ENCODE measurements at regions not wholly inside any gene's neighbourhood (a gene's known extent, or its start where the extent isn't known, plus 50 kb on each side); places are given as distances from the start of the nearest gene placed in this dataset.

DNA sequence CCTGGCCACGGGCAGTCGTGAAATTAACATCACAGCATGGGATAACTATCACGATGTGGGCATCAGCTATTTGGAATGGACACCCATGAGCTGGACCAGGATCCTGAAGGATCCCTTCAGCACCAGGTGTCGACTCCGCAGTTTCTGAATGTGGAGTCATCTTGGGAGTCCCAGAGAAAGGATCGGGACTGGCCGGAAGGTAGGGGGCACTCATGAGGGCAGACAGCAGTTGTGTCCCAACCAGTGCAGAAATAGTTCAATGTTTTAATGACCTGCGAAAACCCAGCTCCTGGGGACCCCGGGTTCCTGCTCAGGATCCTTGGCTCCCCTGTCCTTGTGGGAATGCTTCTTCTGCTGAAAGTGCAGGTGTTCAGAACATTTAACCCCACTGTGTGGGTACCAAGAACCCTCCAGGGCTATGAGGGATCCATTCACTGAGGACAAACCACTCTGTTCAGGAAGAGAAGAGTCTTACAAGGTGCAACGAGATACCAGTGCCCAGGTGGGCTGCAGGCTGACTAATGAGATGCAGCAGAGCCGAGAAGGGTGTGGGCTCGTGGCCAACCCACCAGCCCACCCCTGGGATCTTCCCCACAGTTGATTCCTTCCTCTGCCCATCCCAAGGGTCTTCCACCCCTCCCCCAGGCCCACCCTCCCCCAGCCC, 154.8 kb downstream of the SALL1 start:
- no peak for DNase-seq (ENCODE audit: low read depth in 2 of 2)

- DNase-seq (ENCODE audit: low read depth in 2 of 2): no peak
Measured at GRCh38 chr16:50994995-50995394, 156.1 kb downstream of the SALL1 start.

DNA sequence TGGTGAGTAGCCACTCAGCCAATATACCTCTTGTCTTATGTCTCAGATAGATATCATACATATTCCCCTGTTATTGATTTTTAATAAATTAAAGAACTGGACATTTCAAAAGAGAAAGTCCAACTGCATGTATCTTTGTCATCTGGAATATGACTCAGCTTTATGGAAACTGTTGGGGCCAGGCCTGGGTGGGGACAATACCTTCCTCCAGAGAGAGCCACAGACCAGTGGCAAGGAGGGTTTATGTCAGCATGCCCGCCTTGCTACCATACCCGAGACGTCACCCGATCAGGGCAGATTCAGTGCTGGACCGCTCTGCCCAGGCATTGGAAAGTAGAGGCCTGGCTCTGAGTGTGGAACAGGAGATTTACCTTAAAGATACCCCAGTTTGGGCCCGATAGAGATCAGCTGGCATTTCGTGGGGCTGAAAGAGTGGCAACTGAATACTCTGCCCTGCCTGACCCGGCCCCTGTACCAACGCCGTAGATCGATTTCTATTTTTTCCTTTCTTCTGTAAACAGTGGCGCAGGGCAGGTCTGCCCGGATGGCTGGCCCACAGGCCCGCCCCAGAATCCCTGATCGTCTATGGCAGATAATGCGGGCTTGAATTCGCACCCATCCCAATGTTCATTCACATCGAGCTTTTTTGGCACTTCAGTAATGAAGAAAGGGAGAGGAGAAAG, 158.6 kb downstream of the SALL1 start:
- no peak for DNase-seq (ENCODE audit: low read depth in 2 of 2)

DNA sequence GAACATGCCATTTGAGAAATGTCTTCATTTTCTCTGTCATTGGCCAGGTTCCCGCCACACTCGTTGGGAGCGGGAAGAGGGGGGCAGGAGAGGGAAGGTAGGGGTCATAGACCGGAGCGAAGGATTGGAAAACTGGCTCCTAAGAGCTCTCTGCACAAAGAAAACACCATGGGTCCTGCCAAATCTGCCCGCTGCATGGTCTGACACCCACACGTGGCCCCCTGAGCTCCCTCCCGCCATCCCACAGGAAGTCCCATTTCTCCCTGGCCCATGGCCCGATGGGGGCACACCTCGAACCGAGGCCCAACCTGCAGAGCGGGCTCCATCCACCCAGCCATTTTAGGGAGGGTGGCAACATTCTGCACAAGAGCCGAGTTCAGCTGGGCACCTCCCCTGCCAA, 159.6 kb downstream of the SALL1 start:
- no peak for DNase-seq (ENCODE audit: low read depth in 2 of 2)

- DNase-seq (ENCODE audit: low read depth in 2 of 2): no peak
Measured at GRCh38 chr16:50991006-50991405, 160.1 kb downstream of the SALL1 start.

DNA sequence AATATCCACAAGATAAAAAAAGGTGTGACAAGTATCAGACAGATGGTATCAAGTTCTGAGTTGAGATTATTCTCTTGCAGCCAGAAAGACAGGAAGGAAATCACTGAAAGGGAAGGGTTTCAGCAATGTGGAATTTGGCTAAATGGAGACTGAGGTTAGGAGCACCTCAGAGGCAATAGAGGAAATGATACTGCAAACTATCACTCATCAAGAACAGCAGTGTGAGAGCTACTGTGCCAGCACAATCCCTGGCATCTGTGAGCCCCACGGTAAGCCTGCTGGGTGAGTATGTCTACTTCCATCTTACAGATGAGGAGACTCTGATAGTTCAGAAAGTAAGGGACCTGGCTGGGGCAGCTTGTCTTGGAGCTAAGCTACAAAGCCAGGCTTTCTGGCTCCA, 162.0 kb downstream of the SALL1 start:
- no peak for DNase-seq (ENCODE audit: low read depth in 2 of 2)

DNA sequence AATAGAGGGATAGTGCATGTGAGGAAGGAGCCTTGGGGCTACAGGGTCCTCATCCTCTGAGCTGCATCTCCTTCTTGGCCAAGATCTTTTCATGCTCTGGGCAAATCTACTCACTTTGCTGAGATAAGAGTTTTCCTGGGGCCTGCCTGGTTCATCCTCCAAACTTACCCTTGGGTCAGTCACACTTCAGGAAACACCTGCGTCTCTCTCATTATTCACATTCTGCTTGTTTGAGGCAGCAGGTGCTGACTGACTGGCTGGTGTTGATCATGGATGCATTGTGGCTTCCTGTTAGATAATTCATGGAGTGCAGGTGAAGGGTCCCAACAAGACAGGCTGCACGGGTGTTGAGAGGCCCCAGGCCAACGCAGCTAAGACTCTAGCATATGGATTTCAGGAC, 162.6 kb downstream of the SALL1 start:
- DNase-seq (ENCODE audit: low read depth in 2 of 2): no peak

- DNase-seq (ENCODE audit: low read depth in 2 of 2): no peak
Measured at GRCh38 chr16:50986453-50986852, 164.6 kb downstream of the SALL1 start.

GRCh38 chr16:50985733-50986132, 165.3 kb downstream of the SALL1 start:
- no peak for DNase-seq (ENCODE audit: low read depth in 2 of 2)

DNA sequence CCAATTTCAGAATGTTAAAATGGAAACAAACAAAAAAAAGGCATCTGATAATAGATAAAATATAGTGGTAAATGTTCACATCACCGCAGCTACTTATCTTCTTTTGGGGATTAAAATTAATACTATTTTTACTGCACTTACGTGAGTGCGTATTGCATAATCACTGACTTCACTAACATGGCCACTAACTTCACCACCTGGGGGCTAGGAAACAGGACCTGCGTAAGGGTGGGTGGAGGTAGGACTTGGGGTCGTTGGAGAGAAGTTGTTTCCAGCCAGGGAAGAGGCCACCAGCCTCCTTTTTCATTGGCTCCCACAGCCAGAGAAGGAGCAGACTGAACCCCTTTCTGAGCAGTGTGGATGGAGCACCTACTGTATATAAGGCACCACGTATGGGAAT, 166.4 kb downstream of the SALL1 start:
- no peak for DNase-seq (ENCODE audit: low read depth in 2 of 2)

DNA sequence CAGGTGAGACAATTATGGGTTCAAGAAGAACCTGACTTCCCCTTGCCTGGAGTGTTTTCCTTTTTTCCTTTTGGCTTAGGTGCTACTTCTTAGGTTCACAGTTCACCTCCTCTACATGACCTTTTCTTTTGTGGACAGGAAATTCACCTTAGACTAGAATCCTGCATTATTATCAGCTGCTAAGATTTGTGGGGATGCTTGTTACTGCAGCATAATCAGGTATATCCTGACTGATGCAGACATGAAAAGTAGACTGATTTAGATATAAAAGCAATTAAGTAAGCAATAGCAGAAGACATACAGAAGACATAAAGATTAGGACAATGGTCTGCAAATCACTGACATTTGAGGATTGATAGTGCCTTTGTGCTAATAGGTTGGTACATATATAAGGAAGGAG, 168.3 kb downstream of the SALL1 start:
- no peak for DNase-seq (ENCODE audit: low read depth in 2 of 2)

- DNase-seq (ENCODE audit: low read depth in 2 of 2): no peak
Measured at GRCh38 chr16:50981951-50982350, 169.1 kb downstream of the SALL1 start.

GRCh38 chr16:50980666-50981065, 170.4 kb downstream of the SALL1 start:
- DNase-seq (ENCODE audit: low read depth in 2 of 2): no peak

GRCh38 chr16:50979806-50980620, 171.1 kb downstream of the SALL1 start:
- no peak for DNase-seq (ENCODE audit: low read depth in 2 of 2)

DNA sequence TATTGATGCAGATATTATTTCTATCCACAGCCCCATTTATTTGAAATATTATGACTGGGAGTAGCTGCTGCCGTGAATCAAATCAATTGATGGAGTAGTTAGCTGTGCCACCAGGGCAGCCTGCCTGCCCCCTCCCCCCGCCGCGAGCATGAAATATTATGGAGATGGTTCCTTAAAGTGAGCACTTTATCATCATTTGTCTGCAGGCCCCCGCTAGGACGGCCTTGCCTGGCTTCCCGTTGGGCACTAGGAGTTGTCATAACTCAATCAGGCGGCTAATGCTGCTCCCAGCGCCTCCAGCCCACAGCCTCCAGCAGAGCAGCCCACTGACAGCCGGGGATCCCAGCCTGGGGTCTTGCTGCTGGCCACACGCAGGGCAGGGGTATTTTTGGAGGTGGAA, 173.9 kb downstream of the SALL1 start:
- DNase-seq (ENCODE audit: low read depth in 2 of 2): no peak

DNA sequence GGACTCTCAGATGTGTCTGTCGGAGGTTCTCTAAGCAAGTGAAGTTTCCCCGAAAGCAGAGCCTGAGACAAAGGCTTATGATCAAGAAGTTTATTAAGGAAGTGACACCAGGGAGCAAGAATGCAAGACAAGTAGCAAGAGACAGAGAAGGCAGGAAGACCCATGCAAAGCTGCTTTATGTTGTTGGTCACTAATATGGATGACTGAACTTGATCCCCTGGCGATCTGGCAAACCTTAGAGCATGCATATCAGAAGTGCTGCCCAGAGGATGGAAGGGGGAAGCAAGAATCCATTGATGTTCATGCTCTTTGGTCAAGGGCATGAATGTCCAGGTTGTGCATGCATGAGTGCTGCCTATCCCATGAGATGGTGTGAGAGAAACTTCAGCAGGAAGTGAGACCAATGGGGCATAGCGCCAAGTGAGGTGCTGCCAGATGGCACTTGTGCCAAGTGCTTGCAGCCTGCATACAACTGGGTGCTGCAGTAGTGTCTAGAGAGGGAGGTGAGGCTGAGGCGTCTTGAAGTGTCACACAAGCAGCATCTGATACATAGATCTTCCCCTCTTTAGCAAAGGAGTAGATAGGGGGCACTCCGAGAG, 176.5 kb downstream of the SALL1 start:
- no peak for DNase-seq (ENCODE audit: low read depth in 2 of 2)

DNA sequence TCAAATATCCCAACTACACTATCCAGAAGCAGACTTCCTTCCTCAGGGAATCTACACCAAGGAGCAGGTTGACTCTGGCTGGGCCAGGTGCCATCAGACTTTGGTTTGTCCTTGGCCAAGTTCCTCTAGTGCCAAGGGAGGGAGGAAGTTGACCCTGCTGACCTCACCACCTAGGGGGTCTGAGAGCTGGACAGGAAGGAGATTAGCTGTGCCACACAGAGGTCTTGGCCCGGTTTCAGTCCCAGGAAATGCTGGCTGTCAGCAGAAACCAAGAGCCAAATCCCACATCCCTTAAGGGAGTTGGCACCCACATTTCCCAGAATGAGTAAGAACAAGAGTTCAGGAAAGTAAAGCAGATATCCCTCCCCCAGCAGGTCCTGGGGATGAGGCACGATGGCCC, 178.2 kb downstream of the SALL1 start:
- no peak for DNase-seq (ENCODE audit: low read depth in 2 of 2)

- DNase-seq (ENCODE audit: low read depth in 2 of 2): no peak
Measured at GRCh38 chr16:50970281-50970680, 180.8 kb downstream of the SALL1 start.

- DNase-seq (ENCODE audit: low read depth in 2 of 2): no peak
Measured at GRCh38 chr16:50967827-50968612, 183.1 kb downstream of the SALL1 start.

DNA sequence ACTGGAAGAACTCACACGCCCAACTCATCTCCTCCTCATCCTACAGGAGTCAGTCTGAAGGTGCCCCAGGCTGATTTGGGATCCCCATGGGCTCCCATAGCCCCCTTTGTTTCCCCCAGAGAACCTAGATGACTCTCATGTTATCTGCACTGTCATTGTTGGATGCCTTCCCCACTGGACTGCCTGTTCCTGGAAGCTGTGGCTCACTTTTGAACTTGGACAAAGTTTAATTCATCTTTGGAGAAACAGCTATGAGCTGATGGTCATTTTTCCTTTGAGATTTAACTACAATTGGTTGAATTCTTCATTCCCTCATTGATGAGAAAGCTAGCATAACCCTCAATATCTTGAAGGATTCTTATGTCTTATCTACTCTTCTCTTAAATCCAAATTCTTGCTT, 186.6 kb downstream of the SALL1 start:
- DNase-seq (ENCODE audit: low read depth in 2 of 2): no peak

- no peak for DNase-seq (ENCODE audit: low read depth in 2 of 2)
Measured at GRCh38 chr16:50961952-50962351, 189.1 kb downstream of the SALL1 start.

Data from activated CD4-positive, alpha-beta T cell treated with anti-CD3 and anti-CD28 coated beads for 24 hours (primary cell).